HepG2 (cell line): ENCODE measurements at regions not wholly inside any gene's neighbourhood (a gene's known extent, or its start where the extent isn't known, plus 50 kb on each side); places are given as distances from the start of the nearest gene placed in this dataset.

Experiments
- ATAC-seq: fragments of 200-7000 bp; cut with Tn5 transposase; 3 replicates; pipeline ENCODE4 v1.9.1; 2020; ENCODE audit warnings: mild to moderate bottlenecking, moderate library complexity
- BruUV-seq: library from RNA; stranded (reverse); fragments of 400-500 nt; replicated peaks from 2 replicates; lab custom pipeline; 2021; lab: Mats Ljungman, UMichigan
- CTCF ChIA-PET: fragments of 300-600 bp; formaldehyde crosslinking; extraction: SDS; loops from one replicate; lab custom pipeline; 2021; ENCODE audit warnings: low total read pairs, inconsistent platforms, low intra/inter-chr PET ratio; lab: Yijun Ruan, JAX
- POLR2A ChIA-PET: fragments of 350-600 bp; sonication (Branson Sonifier 250); formaldehyde crosslinking; loops from one replicate; lab custom pipeline; 2020; ENCODE audit warnings: antibody characterized with exemption, inconsistent platforms; lab: Yijun Ruan, JAX
- DNase-seq: peaks from one replicate; pipeline ENCODE4 v3.0.0-alpha.2; 2015; ENCODE audit warnings: low spot score
- FAIRE-seq: peaks from 3 replicates; lab custom pipeline; 2011; peaks lifted over from hg19 to GRCh38; lab: Jason Lieb, UNC
- H2AFZ ChIP-seq: one replicate; pipeline ENCODE4 v1.6.1; 2011; ENCODE audit warnings: low read length, inconsistent platforms
- H3K27ac ChIP-seq: fragments of 300-600 bp; 3 replicates; pipeline ENCODE4 v1.8.0; 2011; ENCODE audit warnings: mixed run types, mild to moderate bottlenecking, mixed read lengths, low read length, inconsistent platforms; ENCODE audit not compliant: insufficient read depth; ENCODE audit errors: extremely low read length
- H3K27me3 ChIP-seq, 2 experiments: fragments of 200-600 bp in 1 of 2; 2 replicates in 1 of 2; 3 replicates in 1 of 2; pipeline versions ENCODE4 v1.6.0 to v1.8.0; 2011; ENCODE audit warnings: low read length in 2 of 2, mild to moderate bottlenecking in 2 of 2, moderate library complexity in 2 of 2, inconsistent platforms in 1 of 2; ENCODE audit not compliant: insufficient read depth in 2 of 2, control insufficient read depth in 1 of 2
- H3K36me3 ChIP-seq, 2 experiments: fragments of 200-600 bp in 1 of 2; replicated peaks in 1 of 2; 2 replicates in 1 of 2; 3 replicates in 1 of 2; pipeline versions ENCODE4 v1.5.1 to v1.8.0; 2011; ENCODE audit warnings: low read length in 2 of 2, inconsistent platforms in 1 of 2; ENCODE audit not compliant: insufficient read depth in 2 of 2, control insufficient read depth in 1 of 2
- H3K4me1 ChIP-seq: 2 replicates; pipeline ENCODE4 v1.5.1; 2012; ENCODE audit warnings: low read length, inconsistent platforms; ENCODE audit not compliant: insufficient read depth
- H3K4me2 ChIP-seq: 2 replicates; pipeline ENCODE4 v1.6.0; 2011; ENCODE audit warnings: low read depth, low read length, inconsistent platforms
- H3K4me3 ChIP-seq, 3 experiments: fragments of 200-600 bp in 1 of 3; sonication (generic), shearing (Covaris generic) in 1 of 3; replicated peaks in 1 of 3; 2 replicates each; pipeline ENCODE4 v1.5.1; 2011 to 2016; ENCODE audit warnings: low read length in 3 of 3, inconsistent platforms in 2 of 3, low read depth in 2 of 3, mild to moderate bottlenecking in 2 of 3, control low read depth in 1 of 3, mixed read lengths in 1 of 3; ENCODE audit not compliant: insufficient read depth in 1 of 3
- H3K79me2 ChIP-seq: one replicate; pipeline ENCODE4 v1.6.1; 2011; ENCODE audit warnings: low read length, inconsistent platforms; ENCODE audit not compliant: insufficient read depth
- H3K9ac ChIP-seq: 2 replicates; pipeline ENCODE4 v1.6.0; 2011; ENCODE audit warnings: mild to moderate bottlenecking, low read depth, low read length, inconsistent platforms; ENCODE audit not compliant: insufficient read depth
- H3K9me3 ChIP-seq: 2 replicates; pipeline ENCODE4 v1.5.1; 2012; ENCODE audit warnings: mild to moderate bottlenecking, low read length
- H4K20me1 ChIP-seq: 2 replicates; pipeline ENCODE4 v1.6.0; 2011; ENCODE audit warnings: inconsistent platforms, mild to moderate bottlenecking, low read length, moderate library complexity; ENCODE audit not compliant: insufficient read depth
- KDM2A ChIP-seq: sonication (generic); formaldehyde crosslinking; IDR thresholded peaks from 2 replicates; pipeline ENCODE4 v1.4.0; 2020; ENCODE audit warnings: low read depth, missing genetic modification reagents, borderline replicate concordance
- PRPF4 ChIP-seq: fragments of 200-400 bp; formaldehyde crosslinking; IDR thresholded peaks from 2 replicates; pipeline ENCODE4 v1.6.1; 2016; ENCODE audit warnings: low read length, low read depth; ENCODE audit not compliant: poor library complexity, severe bottlenecking
- SMARCC2 ChIP-seq: fragments of 450-650 bp; IDR thresholded peaks from 2 replicates; pipeline ENCODE4 v1.6.1; 2017; ENCODE audit warnings: antibody characterized with exemption, mild to moderate bottlenecking
- TAF15 ChIP-seq: fragments of 200-400 bp; formaldehyde crosslinking; IDR thresholded peaks from one replicate; pipeline ENCODE4 v1.6.1; 2018; ENCODE audit warnings: mild to moderate bottlenecking, low read depth, low read length; ENCODE audit not compliant: poor library complexity, severe bottlenecking
- ZFP37 ChIP-seq: sonication (generic); formaldehyde crosslinking; IDR thresholded peaks from 2 replicates; pipeline ENCODE4 v1.4.0; 2020; ENCODE audit warnings: missing genetic modification reagents, borderline replicate concordance
- ZNF543 ChIP-seq: sonication (generic); formaldehyde crosslinking; IDR thresholded peaks from 2 replicates; pipeline ENCODE4 v1.4.0; 2020; ENCODE audit warnings: mild to moderate bottlenecking, missing genetic modification reagents
- ZNF547 ChIP-seq: sonication (generic); formaldehyde crosslinking; IDR thresholded peaks from 2 replicates; pipeline ENCODE4 v1.5.1; 2020; ENCODE audit warnings: mild to moderate bottlenecking, missing genetic modification reagents
- ZNF776 ChIP-seq: sonication (generic); formaldehyde crosslinking; IDR thresholded peaks from 2 replicates; pipeline ENCODE4 v1.4.0; 2020; ENCODE audit warnings: mild to moderate bottlenecking, missing genetic modification reagents
- ZSCAN31 ChIP-seq: sonication (generic); formaldehyde crosslinking; IDR thresholded peaks from 2 replicates; pipeline ENCODE4 v1.5.0; 2020; ENCODE audit warnings: low read depth, mild to moderate bottlenecking, missing genetic modification reagents
- ZZZ3 ChIP-seq: sonication (generic); formaldehyde crosslinking; IDR thresholded peaks from 2 replicates; pipeline ENCODE4 v1.4.0; 2020; ENCODE audit warnings: missing genetic modification reagents, mild to moderate bottlenecking, borderline replicate concordance
- WGBS: methylation state at CpG from one replicate; pipeline ENCODE4 v1.1.6; 2017; ENCODE audit warnings: low lambda C conversion rate; 5-methylcytosine and 5-hydroxymethylcytosine counted together
- in situ Hi-C: cut with HindIII; loops from 2 replicates; pipeline ENCODE4 v1.10.0; 2017; ENCODE audit warnings: low pct_unique_long_range_greater_than_20kb; ENCODE audit not compliant: extremely low pct_ligation_motif_present
- intact Hi-C: fragments of 100-400 bp; cut with micrococcal nuclease; formaldehyde crosslinking; loops from one replicate; pipeline ENCODE4 v1.10.0; 2022; ENCODE audit not compliant: unreplicated experiment
- TF ChIP-seq, protein P1 (sequence below): sonication (generic); formaldehyde crosslinking; conservative IDR thresholded peaks from 2 replicates; pipeline ENCODE4 v1.4.0; 2020; ENCODE audit warnings: missing genetic modification reagents
- TF ChIP-seq, protein P2 (sequence below): sonication (generic); formaldehyde crosslinking; IDR thresholded peaks from 2 replicates; pipeline ENCODE4 v1.8.1; 2023; ENCODE audit warnings: mild to moderate bottlenecking, missing genetic modification reagents
- TF ChIP-seq, protein P3 (sequence below): sonication (generic); formaldehyde crosslinking; IDR thresholded peaks from 2 replicates; pipeline ENCODE4 v1.8.0; 2022; ENCODE audit warnings: mild to moderate bottlenecking, missing genetic modification reagents, borderline replicate concordance
- TF ChIP-seq, protein P4 (sequence below), 2 experiments: fragments of 450-650 bp in 1 of 2; sonication (generic) in 1 of 2; formaldehyde crosslinking; IDR thresholded peaks; 2 replicates each; pipeline versions ENCODE4 v1.5.0 to v1.8.0; 2020 to 2022; ENCODE audit warnings: mild to moderate bottlenecking in 1 of 2, missing genetic modification reagents in 1 of 2

DNA sequence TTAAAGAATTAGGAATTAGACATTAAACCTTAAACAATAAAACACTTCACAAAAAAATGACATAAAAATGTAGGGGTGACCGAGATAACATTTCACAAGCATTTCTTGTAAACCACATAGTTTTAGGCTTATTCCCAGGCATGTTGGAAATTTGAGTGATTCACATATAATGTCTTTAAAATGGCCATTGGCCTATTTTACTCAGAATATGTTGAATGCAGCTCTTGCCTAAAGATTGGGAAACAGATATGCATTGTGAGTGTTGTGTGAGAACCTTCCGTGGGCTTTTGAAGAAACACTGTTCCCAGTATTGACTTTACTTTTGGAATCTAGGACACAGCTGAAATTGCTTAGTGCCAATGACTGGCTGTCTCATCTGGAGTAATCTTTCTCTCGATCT lies 79.6 kb downstream of the ARL5B start:
- H3K9me3 ChIP-seq: 0 out of 2 replicates have a peak, but pooled peaks cover 13% of the 10 kb centered on the region
- POLR2A ChIA-PET: no interaction called here
- no peak overlapping the region for H3K27ac ChIP-seq
- no TSS peak for BruUV-seq
- no peak overlapping the region for H3K4me2 ChIP-seq
- H2AFZ ChIP-seq: no peak overlapping the region
- H3K79me2 ChIP-seq: no peaks in the 10 kb centered on the region
- no peaks in the 10 kb centered on the region for H3K27me3 ChIP-seq
- 2% methylated on average over 3 of the region's 3 CpGs for WGBS
- ATAC-seq (no peak), FAIRE-seq (no peak), DNase-seq (no peak)
- H3K4me1 ChIP-seq: no peaks in the 10 kb centered on the region
- in situ Hi-C loops (no loop called here), intact Hi-C loops (no loop called here)
- no peaks in the 10 kb centered on the region for H3K36me3 ChIP-seq
- H3K4me3 ChIP-seq: no peak overlapping the region
- no peaks in the 10 kb centered on the region for H4K20me1 ChIP-seq
- CTCF ChIA-PET: no interaction called here
- no peak overlapping the region for H3K9ac ChIP-seq
- TF ChIP-seq SMARCC2 (no peak), ZSCAN31 (CRISPR knock-in tag) (no peak), TAF15 (no peak), PRPF4 (no peak), KDM2A (no peak), ZFP37 (CRISPR knock-in tag) (no peak), ZNF776 (CRISPR knock-in tag) (no peak), ZNF547 (no peak), ZZZ3 (no peak), ZNF543 (CRISPR knock-in tag) (no peak)
- TF ChIP-seq, protein P1, sequence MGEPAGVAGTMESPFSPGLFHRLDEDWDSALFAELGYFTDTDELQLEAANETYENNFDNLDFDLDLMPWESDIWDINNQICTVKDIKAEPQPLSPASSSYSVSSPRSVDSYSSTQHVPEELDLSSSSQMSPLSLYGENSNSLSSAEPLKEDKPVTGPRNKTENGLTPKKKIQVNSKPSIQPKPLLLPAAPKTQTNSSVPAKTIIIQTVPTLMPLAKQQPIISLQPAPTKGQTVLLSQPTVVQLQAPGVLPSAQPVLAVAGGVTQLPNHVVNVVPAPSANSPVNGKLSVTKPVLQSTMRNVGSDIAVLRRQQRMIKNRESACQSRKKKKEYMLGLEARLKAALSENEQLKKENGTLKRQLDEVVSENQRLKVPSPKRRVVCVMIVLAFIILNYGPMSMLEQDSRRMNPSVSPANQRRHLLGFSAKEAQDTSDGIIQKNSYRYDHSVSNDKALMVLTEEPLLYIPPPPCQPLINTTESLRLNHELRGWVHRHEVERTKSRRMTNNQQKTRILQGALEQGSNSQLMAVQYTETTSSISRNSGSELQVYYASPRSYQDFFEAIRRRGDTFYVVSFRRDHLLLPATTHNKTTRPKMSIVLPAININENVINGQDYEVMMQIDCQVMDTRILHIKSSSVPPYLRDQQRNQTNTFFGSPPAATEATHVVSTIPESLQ (CRISPR knock-in tag): no peak
- TF ChIP-seq, protein P2, sequence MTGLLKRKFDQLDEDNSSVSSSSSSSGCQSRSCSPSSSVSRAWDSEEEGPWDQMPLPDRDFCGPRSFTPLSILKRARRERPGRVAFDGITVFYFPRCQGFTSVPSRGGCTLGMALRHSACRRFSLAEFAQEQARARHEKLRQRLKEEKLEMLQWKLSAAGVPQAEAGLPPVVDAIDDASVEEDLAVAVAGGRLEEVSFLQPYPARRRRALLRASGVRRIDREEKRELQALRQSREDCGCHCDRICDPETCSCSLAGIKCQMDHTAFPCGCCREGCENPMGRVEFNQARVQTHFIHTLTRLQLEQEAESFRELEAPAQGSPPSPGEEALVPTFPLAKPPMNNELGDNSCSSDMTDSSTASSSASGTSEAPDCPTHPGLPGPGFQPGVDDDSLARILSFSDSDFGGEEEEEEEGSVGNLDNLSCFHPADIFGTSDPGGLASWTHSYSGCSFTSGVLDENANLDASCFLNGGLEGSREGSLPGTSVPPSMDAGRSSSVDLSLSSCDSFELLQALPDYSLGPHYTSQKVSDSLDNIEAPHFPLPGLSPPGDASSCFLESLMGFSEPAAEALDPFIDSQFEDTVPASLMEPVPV (CRISPR knock-in tag): no peak
- TF ChIP-seq, protein P3, sequence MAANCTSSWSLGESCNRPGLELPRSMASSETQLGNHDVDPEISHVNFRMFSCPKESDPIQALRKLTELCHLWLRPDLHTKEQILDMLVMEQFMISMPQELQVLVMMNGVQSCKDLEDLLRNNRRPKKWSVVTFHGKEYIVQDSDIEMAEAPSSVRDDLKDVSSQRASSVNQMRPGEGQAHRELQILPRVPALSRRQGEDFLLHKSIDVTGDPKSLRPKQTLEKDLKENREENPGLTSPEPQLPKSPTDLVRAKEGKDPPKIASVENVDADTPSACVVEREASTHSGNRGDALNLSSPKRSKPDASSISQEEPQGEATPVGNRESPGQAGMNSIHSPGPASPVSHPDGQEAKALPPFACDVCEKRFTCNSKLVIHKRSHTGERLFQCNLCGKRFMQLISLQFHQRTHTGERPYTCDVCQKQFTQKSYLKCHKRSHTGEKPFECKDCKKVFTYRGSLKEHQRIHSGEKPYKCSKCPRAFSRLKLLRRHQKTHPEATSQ (CRISPR knock-in tag): no peak
- TF ChIP-seq, protein P4, sequence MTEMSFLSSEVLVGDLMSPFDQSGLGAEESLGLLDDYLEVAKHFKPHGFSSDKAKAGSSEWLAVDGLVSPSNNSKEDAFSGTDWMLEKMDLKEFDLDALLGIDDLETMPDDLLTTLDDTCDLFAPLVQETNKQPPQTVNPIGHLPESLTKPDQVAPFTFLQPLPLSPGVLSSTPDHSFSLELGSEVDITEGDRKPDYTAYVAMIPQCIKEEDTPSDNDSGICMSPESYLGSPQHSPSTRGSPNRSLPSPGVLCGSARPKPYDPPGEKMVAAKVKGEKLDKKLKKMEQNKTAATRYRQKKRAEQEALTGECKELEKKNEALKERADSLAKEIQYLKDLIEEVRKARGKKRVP (CRISPR knock-in tag; IDR thresholded peaks at IDR 0.05): no peak
